Fibroblast of skin of right quadriceps (primary cell): ENCODE measurements at regions not wholly inside any gene's neighbourhood (a gene's known extent, or its start where the extent isn't known, plus 50 kb on each side); places are given as distances from the start of the nearest gene placed in this dataset.

Experiments
- DNase-seq: peaks from one replicate; pipeline ENCODE4 v3.0.0-alpha.2; 2013

- DNase-seq: no peak
Measured at GRCh38 chr3:25259871-25260270, 168.2 kb upstream of the RARB start.

DNA sequence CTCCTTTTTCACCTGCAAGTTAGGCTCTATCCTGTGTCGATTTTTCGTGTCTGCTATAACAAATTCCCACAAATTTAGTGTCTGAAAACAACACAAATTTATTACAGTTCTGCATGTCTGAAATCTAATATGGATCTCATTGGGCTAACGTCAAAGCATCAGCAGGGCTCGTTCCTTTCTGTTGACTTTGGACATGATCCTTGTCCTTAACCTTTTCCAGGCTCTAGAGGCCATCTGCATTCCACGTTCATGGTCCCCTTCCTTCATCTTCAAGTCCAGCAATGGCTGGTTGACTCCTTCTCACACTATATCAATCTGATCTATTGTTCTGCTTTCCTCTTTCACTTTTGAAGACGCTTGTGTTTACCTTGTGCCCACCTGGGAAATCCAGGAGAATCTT, 165.7 kb upstream of the RARB start:
- DNase-seq: no peak

DNA sequence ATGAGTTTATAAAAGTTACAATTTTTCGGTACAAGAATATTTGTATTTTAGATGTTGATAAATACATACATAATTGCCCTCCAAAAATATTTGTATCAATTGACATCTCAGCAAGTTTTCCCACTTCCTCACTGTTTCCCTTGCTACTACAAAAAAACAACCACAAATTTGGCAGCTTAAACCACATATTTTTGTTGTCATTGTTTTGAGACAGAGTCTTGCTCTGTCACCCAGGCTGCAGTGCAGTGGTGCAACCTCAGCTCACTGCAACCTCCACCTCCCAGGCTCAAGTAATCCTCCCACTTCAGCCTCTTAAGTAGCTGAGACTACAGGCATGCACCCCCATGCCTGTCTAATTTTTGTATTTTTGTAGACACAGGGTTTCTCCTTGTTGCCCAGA, 162.8 kb upstream of the RARB start:
- no peak for DNase-seq

DNA sequence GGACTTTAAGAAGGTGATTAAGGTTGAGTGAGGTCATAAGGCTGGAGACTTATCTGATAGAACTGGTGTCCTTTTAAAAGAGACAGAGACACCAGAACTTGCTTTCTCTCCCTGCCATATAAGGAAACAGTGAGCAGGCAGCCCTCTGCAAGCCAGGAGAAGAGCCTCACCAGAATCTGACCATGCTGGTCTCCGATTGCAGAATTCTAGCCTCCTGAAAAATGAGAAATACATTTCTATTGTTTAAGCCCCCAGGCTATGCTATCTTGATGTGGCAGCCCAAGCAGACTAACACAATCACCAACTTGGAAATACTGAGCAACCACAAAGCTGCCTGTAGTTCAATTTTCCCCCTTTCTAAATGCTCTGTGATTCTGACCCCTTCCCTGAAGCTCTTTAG, 161.4 kb upstream of the RARB start:
- no peak for DNase-seq

GRCh38 chr3:25272090-25272489, 156.0 kb upstream of the RARB start:
- DNase-seq: no peak

DNA sequence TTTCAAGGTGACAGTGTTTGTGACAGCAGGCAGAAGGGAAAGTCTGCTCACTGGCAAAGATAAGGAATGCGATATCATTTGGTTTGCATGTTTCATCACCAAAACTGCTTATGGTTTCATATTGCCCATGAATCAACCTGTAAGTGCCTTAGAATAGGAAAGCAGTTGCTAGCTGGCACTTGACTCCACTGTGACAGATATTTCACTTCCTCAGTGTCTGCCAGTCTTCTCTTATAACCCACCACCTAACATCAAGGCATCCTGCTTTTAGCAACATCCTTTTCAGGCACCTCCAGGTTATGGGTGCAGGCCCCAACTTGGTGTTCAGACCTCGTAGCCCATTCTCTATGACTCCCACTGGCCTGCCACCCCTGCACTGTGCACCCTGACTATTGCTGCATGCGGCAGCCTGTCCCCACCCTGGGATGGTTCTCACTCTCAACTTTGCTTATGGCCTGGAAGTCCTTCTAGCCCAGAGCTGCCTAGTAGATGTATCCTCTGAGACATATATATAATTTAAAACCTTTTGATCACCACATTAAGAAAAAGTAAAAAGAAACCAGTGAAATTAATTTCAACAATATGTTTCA, 154.4 kb upstream of the RARB start:
- no peak for DNase-seq

DNA sequence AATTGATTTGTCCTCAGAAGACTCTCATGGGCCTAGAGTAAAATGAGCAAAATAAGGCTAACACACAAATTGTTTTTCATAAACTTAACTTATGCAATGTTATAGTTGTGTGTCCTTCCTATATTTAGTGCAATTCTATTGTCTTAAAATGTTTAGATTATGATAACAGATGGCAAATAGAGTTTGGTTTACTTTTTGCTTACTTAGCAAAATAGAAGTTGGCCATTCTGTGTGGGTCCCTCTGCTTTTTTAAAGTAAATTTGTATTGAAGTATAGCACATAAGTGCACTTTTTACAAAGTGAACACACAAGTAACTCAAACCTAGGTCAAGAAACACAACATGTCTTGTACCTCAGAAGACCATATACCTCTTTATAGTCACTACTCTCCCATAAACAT, 150.6 kb upstream of the RARB start:
- DNase-seq: no peak

- DNase-seq: no peak
Measured at GRCh38 chr3:25281041-25281731, 146.9 kb upstream of the RARB start.

- DNase-seq: no peak
Measured at GRCh38 chr3:25281732-25282126, 146.3 kb upstream of the RARB start.

DNA sequence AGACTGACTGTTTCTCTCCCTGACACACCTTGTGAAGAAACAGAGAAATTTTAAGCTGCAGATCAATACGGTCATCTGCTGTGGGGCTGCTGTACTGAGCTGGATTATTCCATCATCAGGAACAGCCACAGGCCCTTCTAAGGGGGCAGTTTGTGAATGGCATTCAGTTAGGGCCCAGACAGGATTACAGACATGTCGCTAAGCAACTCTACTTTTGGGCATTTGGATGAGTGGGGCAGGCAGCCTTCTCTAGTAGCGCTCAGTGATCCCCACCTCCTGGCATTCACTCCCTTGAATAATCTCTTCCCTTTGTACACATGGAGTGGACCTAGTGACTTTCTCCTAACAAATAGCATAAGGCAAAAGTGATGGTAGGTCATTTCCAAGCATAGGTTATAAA, 144.4 kb upstream of the RARB start:
- no peak for DNase-seq

GRCh38 chr3:25284249-25284648, 143.8 kb upstream of the RARB start:
- DNase-seq: no peak

- DNase-seq: no peak
Measured at GRCh38 chr3:25287291-25287884, 140.7 kb upstream of the RARB start.

DNA sequence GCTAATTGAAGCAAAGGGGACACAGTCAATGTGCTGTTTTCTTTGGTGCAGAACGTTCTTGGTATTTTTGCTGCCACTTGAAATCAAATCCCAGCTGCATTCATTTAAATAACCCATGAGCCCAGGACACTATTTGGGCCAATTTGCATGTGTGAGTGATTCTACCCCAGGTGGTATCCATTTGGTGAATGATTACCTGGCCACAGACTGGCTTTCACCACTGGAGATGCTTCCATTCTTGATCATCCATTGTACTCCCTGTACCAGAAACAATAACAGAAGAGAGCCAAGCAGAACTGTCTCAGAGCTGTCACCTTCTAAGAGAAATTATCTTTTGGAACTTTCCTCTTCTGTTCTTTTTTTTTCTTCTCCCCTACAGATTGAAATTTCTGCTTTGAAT, 139.7 kb upstream of the RARB start:
- no peak for DNase-seq

GRCh38 chr3:25289156-25289555, 138.9 kb upstream of the RARB start:
- DNase-seq: no peak

DNA sequence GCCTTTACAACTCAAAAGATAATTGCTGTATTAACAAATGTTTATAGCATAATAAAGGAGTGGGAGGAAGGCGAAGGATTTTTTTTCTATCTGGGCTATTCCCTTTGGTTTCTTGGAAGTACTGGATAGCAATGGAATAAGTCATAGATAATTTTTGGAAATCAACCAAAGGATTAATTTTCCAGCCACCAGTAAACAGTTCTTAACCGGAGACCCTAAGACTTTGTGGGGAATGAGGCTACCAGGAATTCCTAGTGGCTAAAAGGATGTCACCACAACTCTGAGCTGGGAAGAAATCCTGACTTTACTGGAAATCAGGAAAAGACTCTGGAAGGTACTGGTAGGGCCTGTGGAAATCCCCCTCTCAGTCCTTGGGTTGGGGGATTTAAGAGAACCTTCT, 138.4 kb upstream of the RARB start:
- DNase-seq: peak; percentile 23

DNA sequence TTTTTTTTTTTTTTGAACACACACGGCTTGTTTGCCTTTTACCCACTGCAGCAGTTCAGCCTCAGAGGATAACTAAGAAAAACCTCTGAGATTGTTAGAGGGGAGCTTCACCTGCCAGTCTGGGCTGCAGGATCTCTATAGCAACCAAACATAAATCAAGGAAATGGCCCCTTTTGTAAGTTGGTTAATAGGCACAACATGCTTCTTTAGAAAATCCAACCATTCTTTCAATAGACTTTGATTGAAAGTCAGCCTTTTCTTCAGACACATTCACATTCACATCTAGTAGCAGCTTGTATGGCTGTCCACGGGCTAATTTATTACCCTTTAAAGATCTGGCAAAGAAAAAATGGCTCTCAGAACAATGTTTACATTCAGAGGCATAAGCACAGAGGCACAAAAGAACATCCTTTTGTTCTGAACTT, 136.6 kb upstream of the RARB start:
- no peak for DNase-seq

DNA sequence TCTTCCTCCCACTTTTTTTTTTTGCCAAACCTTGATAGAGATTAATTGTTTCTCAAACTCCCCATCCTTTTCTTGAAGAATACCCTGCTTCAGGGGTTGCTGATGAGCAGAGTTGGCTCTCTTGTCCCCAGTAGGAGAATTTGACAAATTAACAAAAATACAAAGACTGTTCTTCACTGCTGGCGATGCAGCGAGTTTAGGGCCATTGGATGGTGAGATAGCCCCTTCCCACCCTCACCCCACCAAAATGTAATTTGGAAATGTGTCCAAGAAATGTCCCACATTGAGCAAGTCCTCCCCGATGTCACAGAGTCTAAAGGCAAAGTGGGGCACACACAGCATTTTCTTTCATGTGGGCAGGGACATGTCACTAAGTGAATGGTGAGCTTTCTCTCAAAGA, 136.0 kb upstream of the RARB start:
- DNase-seq: no peak

GRCh38 chr3:25292595-25292994, 135.5 kb upstream of the RARB start:
- DNase-seq: no peak

DNA sequence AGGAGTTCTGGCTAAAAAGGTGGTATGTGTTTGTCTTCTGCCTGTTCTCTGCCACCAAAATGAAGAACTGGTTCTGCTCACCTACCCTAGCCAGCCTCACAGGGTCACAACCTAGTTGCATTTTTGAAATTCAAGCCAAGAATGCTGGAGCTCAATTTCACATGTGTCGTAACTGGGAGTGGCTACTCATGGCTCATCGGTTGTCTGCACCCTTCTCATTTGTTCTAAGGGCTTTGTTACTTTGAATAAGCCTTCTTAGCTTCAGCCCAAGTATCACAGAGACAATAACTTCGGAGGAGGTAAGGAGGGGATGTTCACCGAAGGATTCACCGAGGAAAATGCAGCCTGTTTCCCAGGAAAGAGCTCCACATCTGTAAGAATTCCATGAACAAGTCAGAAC, 134.3 kb upstream of the RARB start:
- peak; percentile 9 for DNase-seq

DNA sequence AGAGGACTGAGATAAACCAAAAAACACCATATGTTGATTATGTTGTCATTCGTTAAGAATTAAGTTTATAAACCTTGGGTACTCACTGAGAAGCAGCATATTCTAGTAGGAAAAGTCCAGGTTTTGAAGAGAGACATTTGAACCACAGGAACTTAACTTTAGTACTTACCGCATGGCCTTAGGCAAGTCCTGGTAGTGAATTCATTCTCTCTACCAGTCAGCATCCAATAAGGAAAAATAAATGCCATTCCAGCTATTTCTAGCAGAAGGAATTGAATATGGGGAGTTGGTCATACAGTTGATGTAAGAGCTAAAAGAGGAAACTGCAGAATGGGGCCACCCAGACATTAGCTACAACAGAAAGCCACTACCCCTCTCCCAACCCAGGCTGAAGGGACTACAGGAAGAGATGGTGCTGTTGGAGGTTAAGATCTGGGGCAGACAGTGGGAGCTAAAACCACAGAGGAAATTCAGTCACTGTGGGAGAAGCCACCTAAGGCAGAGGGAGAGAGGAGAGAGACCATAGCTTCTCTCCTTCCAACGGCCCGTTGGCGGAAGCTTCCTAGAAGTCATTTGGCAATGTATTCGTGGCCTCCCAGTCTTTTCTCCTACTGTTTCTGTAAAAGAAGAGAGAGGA, 133.8 kb upstream of the RARB start:
- no peak for DNase-seq

- DNase-seq: peak; percentile 51
Measured at GRCh38 chr3:25297667-25298585, 130.1 kb upstream of the RARB start.

DNA sequence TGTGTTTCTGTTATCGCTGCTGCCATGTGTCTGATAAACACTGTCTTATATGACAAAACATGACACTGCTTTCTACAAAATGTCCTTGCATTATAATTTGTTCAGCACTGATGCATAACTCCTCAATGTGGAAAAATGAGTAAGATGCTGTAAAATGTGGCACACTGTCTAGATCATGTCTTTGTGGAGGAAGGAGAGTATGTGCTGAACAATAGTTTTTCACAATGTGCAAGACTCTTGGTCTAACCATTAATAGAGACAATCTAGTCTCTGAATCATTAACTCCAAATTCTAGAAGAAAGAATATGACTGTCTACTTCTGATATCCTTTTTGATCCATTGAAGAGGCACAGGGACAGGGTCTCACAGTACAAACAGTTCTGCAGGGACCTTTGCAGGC, 127.9 kb upstream of the RARB start:
- no peak for DNase-seq

DNA sequence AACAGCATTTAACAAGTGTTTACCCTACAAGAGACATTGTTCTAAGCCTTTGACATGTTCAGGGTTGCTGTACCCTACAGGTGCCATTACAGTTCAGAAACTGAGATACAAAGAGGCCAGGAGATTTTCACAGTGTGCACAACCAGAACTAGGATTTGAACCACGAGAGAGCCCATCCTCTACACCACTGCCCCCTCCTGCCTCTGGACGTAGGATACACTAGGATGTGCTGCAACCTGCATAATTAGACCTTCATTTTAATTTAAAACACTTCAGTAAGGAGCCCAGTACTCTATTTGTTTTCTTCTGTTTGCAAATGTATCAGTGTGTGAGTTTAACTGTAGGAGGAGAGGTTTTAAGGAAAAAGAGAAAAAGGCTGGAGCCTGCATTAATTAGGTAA, 123.1 kb upstream of the RARB start:
- DNase-seq: no peak
